HepG2 (cell line): ENCODE measurements at regions not wholly inside any gene's neighbourhood (a gene's known extent, or its start where the extent isn't known, plus 50 kb on each side); places are given as distances from the start of the nearest gene placed in this dataset.

ENCODE experiments used
- EP300 ChIP-seq, 3 experiments: sonication (generic) in 1 of 3; formaldehyde crosslinking in 1 of 3; IDR thresholded peaks; 2 replicates each; pipeline versions ENCODE4 v1.5.1 to v1.6.1; 2011 to 2020; ENCODE audit warnings: low read depth in 2 of 3, low read length in 2 of 3, borderline replicate concordance in 1 of 3, improper control_type of control experiment in 1 of 3, mild to moderate bottlenecking in 1 of 3, missing genetic modification reagents in 1 of 3, moderate library complexity in 1 of 3
- POLR2AphosphoS5 ChIP-seq: IDR thresholded peaks from 2 replicates; pipeline ENCODE4 v1.6.1; 2012; ENCODE audit warnings: low read depth, low read length
- ZNF558 ChIP-seq: sonication (generic); formaldehyde crosslinking; IDR thresholded peaks from 2 replicates; pipeline ENCODE4 v1.9.0; 2022; ENCODE audit warnings: mild to moderate bottlenecking, missing genetic modification reagents, borderline replicate concordance
- ZSCAN30 ChIP-seq: sonication (generic); formaldehyde crosslinking; IDR thresholded peaks from 2 replicates; pipeline ENCODE4 v1.5.0; 2020; ENCODE audit warnings: mild to moderate bottlenecking, missing genetic modification reagents
- TF ChIP-seq, protein P1 (sequence below): sonication (generic); formaldehyde crosslinking; IDR thresholded peaks from 2 replicates; pipeline ENCODE4 v1.5.1; 2020; ENCODE audit warnings: missing genetic modification reagents, mild to moderate bottlenecking, borderline replicate concordance
- TF ChIP-seq, protein P2 (sequence below): sonication (generic); formaldehyde crosslinking; IDR thresholded peaks from 2 replicates; pipeline ENCODE4 v1.5.0; 2020; ENCODE audit warnings: mild to moderate bottlenecking, missing genetic modification reagents, moderate library complexity

DNA sequence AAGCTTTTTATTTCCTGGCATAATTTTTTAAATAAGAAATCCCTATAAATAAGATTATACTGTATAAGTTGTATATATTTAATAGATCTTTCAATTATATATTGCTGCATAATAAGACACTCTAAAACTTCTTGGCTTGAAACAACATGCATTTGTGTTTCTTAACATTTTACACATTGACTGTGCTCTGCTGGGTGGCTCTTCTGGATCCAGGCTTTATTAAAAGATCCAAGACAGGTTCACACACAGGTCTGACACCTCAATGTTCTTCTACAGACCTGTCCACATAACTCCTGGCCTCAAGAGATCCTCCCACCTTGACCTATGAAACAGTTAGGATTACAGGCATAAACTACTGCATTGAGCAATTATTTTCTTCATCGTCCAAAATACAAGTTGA lies 77.6 kb upstream of the PCDH17 start:
- TF ChIP-seq ZNF558 = no peak
- TF ChIP-seq, protein P1, sequence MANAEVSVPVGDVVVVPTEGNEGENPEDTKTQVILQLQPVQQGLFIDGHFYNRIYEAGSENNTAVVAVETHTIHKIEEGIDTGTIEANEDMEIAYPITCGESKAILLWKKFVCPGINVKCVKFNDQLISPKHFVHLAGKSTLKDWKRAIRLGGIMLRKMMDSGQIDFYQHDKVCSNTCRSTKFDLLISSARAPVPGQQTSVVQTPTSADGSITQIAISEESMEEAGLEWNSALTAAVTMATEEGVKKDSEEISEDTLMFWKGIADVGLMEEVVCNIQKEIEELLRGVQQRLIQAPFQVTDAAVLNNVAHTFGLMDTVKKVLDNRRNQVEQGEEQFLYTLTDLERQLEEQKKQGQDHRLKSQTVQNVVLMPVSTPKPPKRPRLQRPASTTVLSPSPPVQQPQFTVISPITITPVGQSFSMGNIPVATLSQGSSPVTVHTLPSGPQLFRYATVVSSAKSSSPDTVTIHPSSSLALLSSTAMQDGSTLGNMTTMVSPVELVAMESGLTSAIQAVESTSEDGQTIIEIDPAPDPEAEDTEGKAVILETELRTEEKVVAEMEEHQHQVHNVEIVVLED (CRISPR knock-in tag) = no peak
- TF ChIP-seq EP300 (IDR thresholded peaks at IDR 0.05; ENCODE audit: low read depth in 2 of 2, low read length in 2 of 2) = no peak
- TF ChIP-seq EP300 (CRISPR knock-in tag; IDR thresholded peaks at IDR 0.05; ENCODE audit: borderline replicate concordance) = no peak
- TF ChIP-seq, protein P2, sequence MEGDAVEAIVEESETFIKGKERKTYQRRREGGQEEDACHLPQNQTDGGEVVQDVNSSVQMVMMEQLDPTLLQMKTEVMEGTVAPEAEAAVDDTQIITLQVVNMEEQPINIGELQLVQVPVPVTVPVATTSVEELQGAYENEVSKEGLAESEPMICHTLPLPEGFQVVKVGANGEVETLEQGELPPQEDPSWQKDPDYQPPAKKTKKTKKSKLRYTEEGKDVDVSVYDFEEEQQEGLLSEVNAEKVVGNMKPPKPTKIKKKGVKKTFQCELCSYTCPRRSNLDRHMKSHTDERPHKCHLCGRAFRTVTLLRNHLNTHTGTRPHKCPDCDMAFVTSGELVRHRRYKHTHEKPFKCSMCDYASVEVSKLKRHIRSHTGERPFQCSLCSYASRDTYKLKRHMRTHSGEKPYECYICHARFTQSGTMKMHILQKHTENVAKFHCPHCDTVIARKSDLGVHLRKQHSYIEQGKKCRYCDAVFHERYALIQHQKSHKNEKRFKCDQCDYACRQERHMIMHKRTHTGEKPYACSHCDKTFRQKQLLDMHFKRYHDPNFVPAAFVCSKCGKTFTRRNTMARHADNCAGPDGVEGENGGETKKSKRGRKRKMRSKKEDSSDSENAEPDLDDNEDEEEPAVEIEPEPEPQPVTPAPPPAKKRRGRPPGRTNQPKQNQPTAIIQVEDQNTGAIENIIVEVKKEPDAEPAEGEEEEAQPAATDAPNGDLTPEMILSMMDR (CRISPR knock-in tag) = no peak
- no peak for TF ChIP-seq ZSCAN30
- no peak for TF ChIP-seq POLR2AphosphoS5
